K562 (cell line): ENCODE measurements at regions not wholly inside any gene's neighbourhood (a gene's known extent, or its start where the extent isn't known, plus 50 kb on each side); places are given as distances from the start of the nearest gene placed in this dataset.

Experiments
- ATF1 ChIP-seq, 2 experiments: fragments of 450-650 bp in 1 of 2; IDR thresholded peaks; 2 replicates each; pipeline ENCODE4 v1.6.1; 2016; ENCODE audit warnings: missing compliant biosample characterization in 1 of 2, missing genetic modification characterization in 1 of 2
- CBX1 ChIP-seq: sonication (generic); IDR thresholded peaks from 2 replicates; pipeline ENCODE4 v1.6.1; 2016; ENCODE audit warnings: antibody characterized with exemption, low read depth, mild to moderate bottlenecking
- CGGBP1 ChIP-seq: fragments of 250-450 bp; sonication (Bioruptor Pico); IDR thresholded peaks from 2 replicates; pipeline ENCODE4 v1.9.0; 2021; ENCODE audit warnings: mild to moderate bottlenecking
- CHD1 ChIP-seq: fragments of 200-600 bp; sonication (generic); IDR thresholded peaks from one replicate; pipeline ENCODE4 v1.6.1; 2012; ENCODE audit warnings: mild to moderate bottlenecking, moderate library complexity, low read length, inconsistent platforms
- CTBP1 ChIP-seq: fragments of 450-650 bp; IDR thresholded peaks from 2 replicates; pipeline ENCODE4 v1.6.1; 2016; ENCODE audit warnings: borderline replicate concordance
- EP300 ChIP-seq: IDR thresholded peaks from 2 replicates; pipeline ENCODE4 v1.6.1; 2012; ENCODE audit warnings: low read length, improper control_type of control experiment
- ESRRA ChIP-seq: fragments of 450-650 bp; IDR thresholded peaks from 2 replicates; pipeline ENCODE4 v1.6.1; 2014; ENCODE audit warnings: low read depth, mild to moderate bottlenecking, moderate library complexity, borderline replicate concordance
- FIP1L1 ChIP-seq: fragments of 200-400 bp; formaldehyde crosslinking; IDR thresholded peaks from 2 replicates; pipeline ENCODE4 v1.6.1; 2018; ENCODE audit warnings: mild to moderate bottlenecking, low read depth, low read length; ENCODE audit not compliant: poor library complexity, severe bottlenecking
- GABPA ChIP-seq: fragments of 200-800 bp; sonication (Bioruptor generic); conservative IDR thresholded peaks from 2 replicates; pipeline ENCODE4 v1.6.1; 2016; ENCODE audit warnings: low read depth, missing genetic modification characterization, missing compliant biosample characterization
- HES1 ChIP-seq: fragments of 450-650 bp; IDR thresholded peaks from 2 replicates; pipeline ENCODE4 v1.6.1; 2016; ENCODE audit warnings: low read depth, mild to moderate bottlenecking, moderate library complexity
- ILF3 ChIP-seq: fragments of 450-650 bp; IDR thresholded peaks from 2 replicates; pipeline ENCODE4 v1.6.1; 2018; ENCODE audit warnings: antibody characterized with exemption, mild to moderate bottlenecking, moderate library complexity, borderline replicate concordance
- JUND ChIP-seq, 2 experiments: IDR thresholded peaks; 2 replicates in 1 of 2; 3 replicates in 1 of 2; pipeline ENCODE4 v1.6.1; 2011; ENCODE audit warnings: borderline replicate concordance in 2 of 2, low read depth in 2 of 2, low read length in 2 of 2, improper control_type of control experiment in 1 of 2, missing biosample characterization in 1 of 2, missing genetic modification characterization in 1 of 2, missing genetic modification reagents in 1 of 2
- MBD1 ChIP-seq: fragments of 250-450 bp; sonication (Bioruptor Pico); IDR thresholded peaks from 2 replicates; pipeline ENCODE4 v1.8.0; 2022; ENCODE audit warnings: inconsistent platforms
- MXI1 ChIP-seq: IDR thresholded peaks from 2 replicates; pipeline ENCODE4 v1.6.1; 2011; ENCODE audit warnings: low read depth, mild to moderate bottlenecking, improper control_type of control experiment, low read length
- MYC ChIP-seq, 2 experiments: fragments of 250-450 bp in 1 of 2; sonication (Bioruptor Pico) in 1 of 2; IDR thresholded peaks; 2 replicates each; pipeline versions ENCODE4 v1.5.1 to v1.6.1; 2012 to 2021; ENCODE audit warnings: low read depth in 2 of 2, borderline replicate concordance in 1 of 2, improper control_type of control experiment in 1 of 2, low read length in 1 of 2, mild to moderate bottlenecking in 1 of 2, moderate library complexity in 1 of 2
- NCOR1 ChIP-seq: fragments of 450-650 bp; IDR thresholded peaks from 2 replicates; pipeline ENCODE4 v1.6.1; 2016; ENCODE audit warnings: mild to moderate bottlenecking, moderate library complexity
- PRPF4 ChIP-seq: fragments of 200-400 bp; formaldehyde crosslinking; IDR thresholded peaks from one replicate; pipeline ENCODE4 v1.6.1; 2017; ENCODE audit warnings: low read length, low read depth, mild to moderate bottlenecking; ENCODE audit not compliant: insufficient read depth, poor library complexity, severe bottlenecking
- RAD51 ChIP-seq: fragments of 450-650 bp; IDR thresholded peaks from 2 replicates; pipeline ENCODE4 v1.7.1; 2016; ENCODE audit warnings: low read depth, mild to moderate bottlenecking, borderline replicate concordance
- VEZF1 ChIP-seq: fragments of 200-800 bp; sonication (Bioruptor generic); IDR thresholded peaks from 2 replicates; pipeline ENCODE4 v1.6.1; 2017; ENCODE audit warnings: missing genetic modification characterization, missing compliant biosample characterization
- ZNF644 ChIP-seq: fragments of 200-800 bp; sonication (Bioruptor generic); IDR thresholded peaks from 2 replicates; pipeline ENCODE4 v1.6.1; 2016; ENCODE audit warnings: low read depth, missing genetic modification characterization, missing compliant biosample characterization

GRCh38 chr7:25926891-25927625, 224.9 kb upstream of the NFE2L3 start (continued):
- TF ChIP-seq JUND (IDR thresholded peaks at IDR 0.05; ENCODE audit: borderline replicate concordance, low read depth, low read length) (peak; percentile 34; the same call in 1 of the 2 replicates), JUND (tag; IDR thresholded peaks at IDR 0.05; ENCODE audit: borderline replicate concordance, low read depth, low read length) (no peak), GABPA (tag) (peak; percentile 77), ESRRA (peak; percentile 34; the same call in 1 of the 2 replicates), RAD51 (no peak), HES1 (peak; percentile 45; the same call in 1 of the 2 replicates), MXI1 (no peak), MYC (IDR thresholded peaks at IDR 0.05; ENCODE audit: low read depth, low read length) (peak; percentile 32; the same call in 1 of the 2 replicates), MYC (CRISPR knock-in tag; IDR thresholded peaks at IDR 0.05; ENCODE audit: borderline replicate concordance, low read depth) (no peak), EP300 (peak; percentile 67; the same call in 1 of the 2 replicates), MBD1 (CRISPR knock-in tag) (no peak), CTBP1 (peak; percentile 63), NCOR1 (0 out of 2 replicates have a peak, but pooled peaks have one; percentile 33), FIP1L1 (no peak), CHD1 (no peak), CBX1 (no peak), ZNF644 (tag) (0 out of 2 replicates have a peak, but pooled peaks have one; percentile 42), VEZF1 (peak; percentile 27), ILF3 (no peak), PRPF4 (no peak), CGGBP1 (CRISPR knock-in tag) (no peak), ATF1 (CRISPR knock-in tag; IDR thresholded peaks at IDR 0.05) (no peak), ATF1 (tag; IDR thresholded peaks at IDR 0.05) (0 out of 2 replicates have a peak, but pooled peaks have one; percentile 10)
